ENCODE measurements at regions not wholly inside any gene's neighbourhood (a gene's known extent, or its start where the extent isn't known, plus 50 kb on each side); places are given as distances from the start of the nearest gene placed in this dataset.
A peak's percentile ranks its signal among the peaks of the same experiment; 100 is the strongest.

DNA sequence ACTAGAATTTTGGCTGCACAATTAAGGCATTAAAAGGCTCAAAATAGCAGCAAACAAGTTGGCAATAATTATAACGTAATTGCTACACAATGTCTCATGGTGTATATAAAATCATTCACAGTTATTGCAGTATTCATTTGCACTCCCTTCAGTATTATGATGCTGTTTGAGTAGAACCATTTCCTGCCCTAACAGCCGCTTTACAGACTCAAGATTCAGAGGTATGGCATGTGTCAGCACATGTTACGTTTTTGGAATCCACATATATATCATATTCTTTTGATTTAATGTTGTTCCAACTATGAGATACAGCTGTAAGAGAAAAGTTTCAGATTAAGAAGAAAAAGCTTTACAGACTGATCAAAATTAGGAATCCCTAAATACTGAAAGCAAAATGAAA, 56.3 kb upstream of the NCKAP5 start:
- DNase-seq = no peak
- intact Hi-C loops (cut with DNase I) = no loop called here
- H3K4me3 ChIP-seq = no peak overlapping the region
- no peaks in the 10 kb centered on the region for H3K9me3 ChIP-seq
- TF ChIP-seq POLR2A (IDR thresholded peaks at IDR 0.05) = no peak
- TF ChIP-seq, protein P1, sequence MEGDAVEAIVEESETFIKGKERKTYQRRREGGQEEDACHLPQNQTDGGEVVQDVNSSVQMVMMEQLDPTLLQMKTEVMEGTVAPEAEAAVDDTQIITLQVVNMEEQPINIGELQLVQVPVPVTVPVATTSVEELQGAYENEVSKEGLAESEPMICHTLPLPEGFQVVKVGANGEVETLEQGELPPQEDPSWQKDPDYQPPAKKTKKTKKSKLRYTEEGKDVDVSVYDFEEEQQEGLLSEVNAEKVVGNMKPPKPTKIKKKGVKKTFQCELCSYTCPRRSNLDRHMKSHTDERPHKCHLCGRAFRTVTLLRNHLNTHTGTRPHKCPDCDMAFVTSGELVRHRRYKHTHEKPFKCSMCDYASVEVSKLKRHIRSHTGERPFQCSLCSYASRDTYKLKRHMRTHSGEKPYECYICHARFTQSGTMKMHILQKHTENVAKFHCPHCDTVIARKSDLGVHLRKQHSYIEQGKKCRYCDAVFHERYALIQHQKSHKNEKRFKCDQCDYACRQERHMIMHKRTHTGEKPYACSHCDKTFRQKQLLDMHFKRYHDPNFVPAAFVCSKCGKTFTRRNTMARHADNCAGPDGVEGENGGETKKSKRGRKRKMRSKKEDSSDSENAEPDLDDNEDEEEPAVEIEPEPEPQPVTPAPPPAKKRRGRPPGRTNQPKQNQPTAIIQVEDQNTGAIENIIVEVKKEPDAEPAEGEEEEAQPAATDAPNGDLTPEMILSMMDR (IDR thresholded peaks at IDR 0.05) = no peak
- WGBS (ENCODE audit: insufficient coverage, low coverage, low lambda C conversion rate, missing lambda C conversion rate) = 75% methylated on average over 3 of the region's 3 CpGs
- no peak for ATAC-seq
- H3K36me3 ChIP-seq = no peaks in the 10 kb centered on the region
- H3K27me3 ChIP-seq = no peaks in the 10 kb centered on the region
- peaks cover 0 to 7% (median 0%) of the 10 kb centered on the region in 4 donors for H3K4me1 ChIP-seq
- H3K27ac ChIP-seq = no peak overlapping the region

DNA sequence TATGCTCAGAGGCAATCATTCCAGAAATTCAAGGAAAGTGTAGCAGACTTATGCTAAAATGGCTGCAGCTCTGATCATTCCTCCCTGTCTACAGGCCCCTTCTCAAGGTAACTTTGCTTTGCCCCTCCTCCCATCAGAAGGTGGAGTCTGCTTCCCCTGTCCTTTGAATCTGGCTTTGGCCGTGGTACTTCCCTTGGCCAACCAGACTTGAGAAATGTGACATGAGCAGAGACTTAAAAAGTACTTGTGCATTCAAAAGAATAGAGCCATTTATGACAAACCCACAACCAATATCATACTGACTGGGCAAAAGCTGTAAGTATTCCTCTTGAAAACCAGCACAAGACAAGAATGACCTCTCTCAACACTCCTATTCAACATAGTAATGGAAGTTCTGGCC, 59.5 kb upstream of the NCKAP5 start:
- Histone ChIP-seq H3K9me3 (no peaks in the 10 kb centered on the region), H3K4me1 (peaks cover 0 to 7% (median 0%) of the 10 kb centered on the region in 4 donors), H3K27ac (no peak overlapping the region), H3K36me3 (no peaks in the 10 kb centered on the region), H3K4me3 (no peak overlapping the region), H3K27me3 (no peaks in the 10 kb centered on the region)
- WGBS (ENCODE audit: insufficient coverage, low coverage, low lambda C conversion rate, missing lambda C conversion rate) = 60% methylated on average over 1 of the region's 1 CpG
- no peak for ATAC-seq
- no peak for DNase-seq
- TF ChIP-seq, protein P1 (IDR thresholded peaks at IDR 0.05) = no peak
- no peak for TF ChIP-seq POLR2A (IDR thresholded peaks at IDR 0.05)
- intact Hi-C loops (cut with DNase I) = no loop called here

DNA sequence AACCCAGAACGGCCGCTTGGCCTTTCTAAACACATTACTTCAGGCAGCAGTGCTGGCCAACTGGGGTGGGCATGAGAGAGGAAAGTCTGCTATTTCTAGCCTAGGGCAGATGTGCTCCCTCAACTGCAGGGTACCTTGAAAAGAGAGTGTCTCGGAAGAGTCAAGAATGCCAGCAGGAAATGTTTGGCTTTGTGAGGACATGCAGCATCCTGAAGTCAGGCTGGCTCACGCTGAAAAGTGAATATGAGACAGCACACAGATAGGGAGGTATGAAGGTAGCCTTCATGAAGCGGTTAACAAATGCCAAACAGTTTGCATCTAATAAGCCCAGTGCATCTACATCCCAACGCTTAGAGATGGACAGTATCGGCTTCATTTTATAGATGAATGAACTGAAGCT, 65.0 kb upstream of the NCKAP5 start:
- Histone ChIP-seq H3K9me3 (no peaks in the 10 kb centered on the region), H3K27ac (no peak overlapping the region), H3K27me3 (no peaks in the 10 kb centered on the region), H3K4me3 (no peak overlapping the region), H3K36me3 (no peaks in the 10 kb centered on the region), H3K4me1 (no peaks in the 10 kb centered on the region)
- TF ChIP-seq, protein P1 (IDR thresholded peaks at IDR 0.05) = no peak
- no peak for TF ChIP-seq POLR2A (IDR thresholded peaks at IDR 0.05)
- intact Hi-C loops (cut with DNase I) = no loop called here
- whole genome bisulfite sequencing (ENCODE audit: insufficient coverage, low coverage, low lambda C conversion rate, missing lambda C conversion rate) = 91% methylated on average over 6 of the region's 7 CpGs
- DNase-seq (no peak), ATAC-seq (no peak)

DNA sequence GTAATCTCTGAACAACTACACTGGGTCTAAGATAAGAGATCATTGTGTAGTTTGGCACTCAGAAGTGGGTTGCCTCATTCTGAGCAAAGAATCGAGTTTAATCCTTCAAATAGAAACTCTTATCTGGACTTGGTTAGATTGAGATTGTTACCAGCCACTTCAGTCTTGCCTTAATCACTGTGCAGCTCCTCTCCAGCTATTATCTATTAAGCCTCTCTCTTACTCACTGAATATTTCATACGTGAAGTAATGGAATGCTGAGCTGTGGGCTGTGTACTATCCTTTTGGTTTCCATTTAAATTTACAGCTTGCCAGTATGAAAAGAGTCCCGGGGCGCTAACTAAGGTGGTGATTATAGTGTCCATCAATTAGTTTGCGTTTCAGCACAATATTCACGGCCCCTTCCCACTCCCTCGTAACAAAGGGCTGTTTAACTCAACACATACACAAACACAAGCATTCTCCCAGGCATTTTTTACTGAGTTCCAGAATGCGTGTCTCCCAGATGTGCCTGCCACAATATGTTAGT, 65.7 kb upstream of the NCKAP5 start:
- Histone ChIP-seq H3K4me3 (no peak overlapping the region), H3K9me3 (no peaks in the 10 kb centered on the region), H3K36me3 (no peaks in the 10 kb centered on the region), H3K4me1 (no peaks in the 10 kb centered on the region), H3K27me3 (no peaks in the 10 kb centered on the region), H3K27ac (no peak overlapping the region)
- WGBS (ENCODE audit: insufficient coverage, low coverage, low lambda C conversion rate, missing lambda C conversion rate) = 59% methylated on average over 8 of the region's 8 CpGs
- intact Hi-C loops (cut with DNase I) = no loop called here
- DNase-seq = no peak
- ATAC-seq = peak in 3 of 4 donors; percentile 48 to 82 (median 79)
- TF ChIP-seq POLR2A (IDR thresholded peaks at IDR 0.05) = no peak
- TF ChIP-seq, protein P1 (IDR thresholded peaks at IDR 0.05) = no peak

DNA sequence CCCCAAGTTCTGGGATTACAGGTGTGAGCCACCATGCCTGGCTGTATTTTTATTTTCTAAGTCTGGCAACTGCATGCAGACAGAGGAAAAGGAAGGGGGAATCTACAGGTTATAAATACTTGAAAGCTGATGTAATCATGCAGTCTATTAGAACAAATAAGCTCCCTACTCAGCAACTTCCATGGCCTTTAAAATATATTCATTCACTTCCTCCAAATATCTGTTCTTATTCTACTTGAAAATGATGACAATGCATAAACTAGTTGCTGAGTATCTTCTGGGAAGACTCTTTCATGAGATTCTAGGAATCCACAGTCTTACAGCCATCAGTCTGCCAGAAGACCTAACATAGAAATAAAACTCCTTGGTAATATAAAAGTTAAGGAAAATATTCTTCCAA, 66.9 kb upstream of the NCKAP5 start:
- H3K4me3 ChIP-seq = no peak overlapping the region
- peak in 1 of 4 donors; percentile 44 for ATAC-seq
- TF ChIP-seq, protein P1 (IDR thresholded peaks at IDR 0.05) = no peak
- no peak for TF ChIP-seq POLR2A (IDR thresholded peaks at IDR 0.05)
- DNase-seq = no peak
- H3K27me3 ChIP-seq = no peaks in the 10 kb centered on the region
- no peaks in the 10 kb centered on the region for H3K36me3 ChIP-seq
- no peaks in the 10 kb centered on the region for H3K4me1 ChIP-seq
- no peaks in the 10 kb centered on the region for H3K9me3 ChIP-seq
- no peak overlapping the region for H3K27ac ChIP-seq
- intact Hi-C loops (cut with DNase I) = no loop called here

All from right lobe of liver (tissue), 6 donors.